SK-N-SH (cell line): ENCODE measurements at regions not wholly inside any gene's neighbourhood (a gene's known extent, or its start where the extent isn't known, plus 50 kb on each side); places are given as distances from the start of the nearest gene placed in this dataset.

Experiments
- CTCF ChIA-PET: fragments of 300-600, 350-600 bp; formaldehyde crosslinking; extraction: SDS; loops from one replicate; lab custom pipeline; 2021; lab: Yijun Ruan, JAX
- POLR2A ChIA-PET: fragments of 350-600 bp; sonication (Branson Sonifier 250); formaldehyde crosslinking; extraction: SDS; loops from one replicate; lab custom pipeline; 2020; ENCODE audit warnings: antibody characterized with exemption, inconsistent platforms; lab: Yijun Ruan, JAX
- DNase-seq: peaks from one replicate; pipeline ENCODE4 v3.0.0; 2012
- H2AFZ ChIP-seq: fragments of 200-600 bp; sonication (generic); 2 replicates; pipeline ENCODE4 v1.8.1; 2016; ENCODE audit warnings: antibody characterized with exemption, mild to moderate bottlenecking, low read depth
- H3F3A ChIP-seq: fragments of 200-600 bp; sonication (generic); replicated peaks from 2 replicates; pipeline ENCODE3; 2016; ENCODE audit warnings: antibody characterized with exemption, mild to moderate bottlenecking; ENCODE audit not compliant: insufficient read depth
- H3K27ac ChIP-seq, 2 experiments: fragments of 200-500 bp in 1 of 2; fragments of 200-600 bp in 1 of 2; sonication (Bioruptor generic) in 1 of 2; sonication (generic), shearing (Covaris generic) in 1 of 2; 2 replicates each; pipeline versions ENCODE4 v1.5.1 to v1.6.1; 2014 to 2016; ENCODE audit warnings: low read depth in 2 of 2, inconsistent platforms in 1 of 2, low read length in 1 of 2, mild to moderate bottlenecking in 1 of 2, mixed read lengths in 1 of 2
- H3K27me3 ChIP-seq: fragments of 200-600 bp; sonication (generic), shearing (Covaris generic); 2 replicates; pipeline ENCODE4 v1.6.1; 2016; ENCODE audit warnings: mixed run types; ENCODE audit not compliant: insufficient read depth
- H3K36me3 ChIP-seq, 2 experiments: fragments of 200-500 bp in 1 of 2; fragments of 200-600 bp in 1 of 2; sonication (Bioruptor generic) in 1 of 2; sonication (generic) in 1 of 2; replicated peaks in 1 of 2; 2 replicates each; pipeline versions ENCODE3 to v1.5.1; 2014 to 2016; ENCODE audit warnings: low read length in 1 of 2, mild to moderate bottlenecking in 1 of 2; ENCODE audit not compliant: insufficient read depth in 2 of 2, control insufficient read depth in 1 of 2
- H3K4me1 ChIP-seq, 2 experiments: fragments of 200-500 bp in 1 of 2; fragments of 200-600 bp in 1 of 2; sonication (Bioruptor generic) in 1 of 2; sonication (generic), shearing (Covaris generic) in 1 of 2; 2 replicates each; pipeline versions ENCODE4 v1.5.1 to v1.6.1; 2014 to 2016; ENCODE audit warnings: low read depth in 1 of 2, low read length in 1 of 2, mixed run types in 1 of 2; ENCODE audit not compliant: insufficient read depth in 2 of 2, control insufficient read depth in 1 of 2
- H3K4me2 ChIP-seq: fragments of 200-600 bp; sonication (generic), shearing (Covaris generic); 2 replicates; pipeline ENCODE4 v1.6.1; 2017; ENCODE audit warnings: mixed run types
- H3K4me3 ChIP-seq, 2 experiments: fragments of 200-500 bp in 1 of 2; fragments of 200-600 bp in 1 of 2; sonication (Bioruptor generic) in 1 of 2; sonication (generic), shearing (Covaris generic) in 1 of 2; 2 replicates each; pipeline versions ENCODE4 v1.5.1 to v1.8.1; 2014 to 2016; ENCODE audit warnings: low read depth in 2 of 2, inconsistent platforms in 1 of 2, low read length in 1 of 2, mild to moderate bottlenecking in 1 of 2, mixed read lengths in 1 of 2, moderate library complexity in 1 of 2
- H3K79me2 ChIP-seq: fragments of 200-600 bp; sonication (generic); 2 replicates; pipeline ENCODE4 v1.8.1; 2017; ENCODE audit warnings: mild to moderate bottlenecking; ENCODE audit not compliant: insufficient read depth
- H3K9ac ChIP-seq: fragments of 200-600 bp; sonication (generic); 2 replicates; pipeline ENCODE4 v1.6.1; 2017; ENCODE audit warnings: mixed run types
- H3K9me2 ChIP-seq: fragments of 200-600 bp; sonication (generic); 2 replicates; pipeline ENCODE4 v1.6.1; 2017; ENCODE audit warnings: mixed run types
- H3K9me3 ChIP-seq: fragments of 200-600 bp; sonication (generic); 2 replicates; pipeline ENCODE4 v1.6.1; 2017; ENCODE audit warnings: mixed run types, mild to moderate bottlenecking, moderate library complexity
- H4K20me1 ChIP-seq: fragments of 200-600 bp; sonication (generic); 2 replicates; pipeline ENCODE4 v1.6.1; 2017; ENCODE audit warnings: mild to moderate bottlenecking, mixed run types; ENCODE audit not compliant: insufficient read depth
- CHD2 ChIP-seq: fragments of 150-350 bp; IDR thresholded peaks from 2 replicates; pipeline ENCODE4 v1.6.1; 2018; ENCODE audit warnings: low read length; ENCODE audit not compliant: partially characterized antibody
- ELF1 ChIP-seq: IDR thresholded peaks from 2 replicates; pipeline ENCODE4 v1.4.0; 2012
- EP300 ChIP-seq, 2 experiments: IDR thresholded peaks; 2 replicates each; pipeline versions ENCODE4 v1.4.0 to v1.6.1; 2012; ENCODE audit warnings: borderline replicate concordance in 1 of 2, low read depth in 1 of 2, low read length in 1 of 2
- EZH2phosphoT487 ChIP-seq: fragments of 200-600 bp; sonication (generic); IDR thresholded peaks from 2 replicates; pipeline ENCODE4 v1.6.1; 2017; ENCODE audit warnings: low read depth, mixed run types, mild to moderate bottlenecking, antibody characterized with exemption, moderate library complexity, borderline replicate concordance
- FOXJ3 ChIP-seq: sonication (generic); formaldehyde crosslinking; IDR thresholded peaks from 2 replicates; pipeline ENCODE4 v1.5.1; 2020; ENCODE audit warnings: mild to moderate bottlenecking, missing genetic modification reagents
- FOXM1 ChIP-seq: IDR thresholded peaks from 2 replicates; pipeline ENCODE4 v1.4.0; 2012; ENCODE audit warnings: low read depth, mild to moderate bottlenecking
- GABPA ChIP-seq: IDR thresholded peaks from 2 replicates; pipeline ENCODE4 v1.4.0; 2012; ENCODE audit warnings: low read depth, mild to moderate bottlenecking
- GATA2 ChIP-seq: sonication (generic); formaldehyde crosslinking; IDR thresholded peaks from 2 replicates; pipeline ENCODE4 v1.5.0; 2020; ENCODE audit warnings: mild to moderate bottlenecking, missing genetic modification reagents
- JUND ChIP-seq: IDR thresholded peaks from 2 replicates; pipeline ENCODE4 v1.4.0; 2012
- MAX ChIP-seq: IDR thresholded peaks from 2 replicates; pipeline ENCODE4 v1.4.0; 2012; ENCODE audit warnings: low read depth
- NFIC ChIP-seq: IDR thresholded peaks from 2 replicates; pipeline ENCODE4 v1.4.0; 2012; ENCODE audit warnings: borderline replicate concordance
- NRF1 ChIP-seq: IDR thresholded peaks from 2 replicates; pipeline ENCODE4 v1.6.1; 2012; ENCODE audit warnings: low read depth, mild to moderate bottlenecking, low read length
- PBX3 ChIP-seq: IDR thresholded peaks from 2 replicates; pipeline ENCODE4; 2012
- RAD21 ChIP-seq: IDR thresholded peaks from 2 replicates; pipeline ENCODE4 v1.6.1; 2012; ENCODE audit warnings: mild to moderate bottlenecking, low read length
- TCF12 ChIP-seq: IDR thresholded peaks from 2 replicates; pipeline ENCODE4 v1.4.0; 2012
- TEAD4 ChIP-seq: IDR thresholded peaks from 2 replicates; pipeline ENCODE4 v1.4.0; 2012; ENCODE audit warnings: mild to moderate bottlenecking, borderline replicate concordance; ENCODE audit not compliant: insufficient read depth
- USF1 ChIP-seq: IDR thresholded peaks from 2 replicates; pipeline ENCODE4 v1.4.0; 2012; ENCODE audit warnings: low read depth, borderline replicate concordance
- USF2 ChIP-seq: fragments of 150-350 bp; IDR thresholded peaks from 2 replicates; pipeline ENCODE4 v1.6.1; 2017; ENCODE audit warnings: antibody characterized with exemption, low read length, low read depth, borderline replicate concordance
- ZBTB33 ChIP-seq: IDR thresholded peaks from 2 replicates; pipeline ENCODE4 v1.4.0; 2012; ENCODE audit warnings: low read depth, borderline replicate concordance
- WGBS: methylation state at CpG from one replicate; pipeline ENCODE4 v1.1.6; 2017; ENCODE audit warnings: low lambda C conversion rate; 5-methylcytosine and 5-hydroxymethylcytosine counted together

GRCh38 chr1:81125672-81126071 lies 675.1 kb upstream of the ADGRL2 start:
- DNase-seq = no peak
- WGBS = 63% methylated on average over 4 of the region's 4 CpGs
- CTCF ChIA-PET = interaction anchor here (0.6 kb wide), 1 partner anchor 304 kb away, joined by 3 read pairs; no protein-coding TSS in a partner anchor

GRCh38 chr1:81121306-81121705 lies 679.4 kb upstream of the ADGRL2 start:
- Histone ChIP-seq H3K27ac (no peak overlapping the region), H3K4me3 (no peak overlapping the region), H3K9ac (no peak overlapping the region), H3K4me2 (no peak overlapping the region), H3K36me3 (no peaks in the 10 kb centered on the region), H3K9me2 (no peaks in the 10 kb centered on the region), H3F3A (no peaks in the 10 kb centered on the region), H3K9me3 (no peaks in the 10 kb centered on the region), H4K20me1 (no peaks in the 10 kb centered on the region), H3K79me2 (no peaks in the 10 kb centered on the region), H2AFZ (no peak overlapping the region), H3K27me3 (no peaks in the 10 kb centered on the region), H3K4me1 (no peaks in the 10 kb centered on the region; a peak in 1 of 4 replicates)
- ChIA-PET POLR2A (no interaction called here), CTCF (interaction anchor here (1.6 kb wide), 1 partner anchor 903 kb away, joined by 3 read pairs; no protein-coding TSS in a partner anchor)
- TF ChIP-seq JUND = no peak
- no peak for TF ChIP-seq TCF12
- 75% methylated on average over 5 of the region's 5 CpGs for WGBS
- DNase-seq = no peak

More at GRCh38 chr1:81125672-81126071, 675.1 kb upstream of the ADGRL2 start:
- Histone ChIP-seq H3K27ac (no peak overlapping the region), H3K9ac (no peak overlapping the region), H3K9me3 (no peaks in the 10 kb centered on the region), H3F3A (no peaks in the 10 kb centered on the region), H3K4me2 (no peak overlapping the region), H3K27me3 (no peaks in the 10 kb centered on the region), H3K9me2 (no peaks in the 10 kb centered on the region), H3K36me3 (no peaks in the 10 kb centered on the region), H4K20me1 (no peaks in the 10 kb centered on the region), H2AFZ (no peak overlapping the region), H3K4me3 (no peak overlapping the region), H3K4me1 (no peaks in the 10 kb centered on the region; a peak in 1 of 4 replicates), H3K79me2 (no peaks in the 10 kb centered on the region)
- POLR2A ChIA-PET = no interaction called here
- TF ChIP-seq TCF12 (peak; percentile 13; the same call in 1 of the 2 replicates), CHD2 (no peak)

GRCh38 chr1:81119319-81119718 lies 681.4 kb upstream of the ADGRL2 start:
- POLR2A ChIA-PET = no interaction called here
- CTCF ChIA-PET = no interaction called here
- TF ChIP-seq USF2 = no peak
- TF ChIP-seq USF1 = no peak
- TF ChIP-seq JUND = no peak
- no peak for TF ChIP-seq NFIC
- no peak for TF ChIP-seq GATA2 (CRISPR knock-in tag)
- TF ChIP-seq EZH2phosphoT487 = no peak
- no peak for TF ChIP-seq ELF1
- TF ChIP-seq ZBTB33 = no peak
- no peak for TF ChIP-seq TEAD4
- TF ChIP-seq RAD21 = no peak
- no peak for TF ChIP-seq EP300 (IDR thresholded peaks at IDR 0.05; ENCODE audit: borderline replicate concordance in 1 of 2, low read depth in 1 of 2, low read length in 1 of 2)
- TF ChIP-seq NRF1 = no peak
- no peak for TF ChIP-seq FOXM1
- no peak for TF ChIP-seq GABPA
- no peak for TF ChIP-seq FOXJ3
- TF ChIP-seq MAX = no peak
- no peak for TF ChIP-seq PBX3

More at GRCh38 chr1:81119319-81119718, 681.4 kb upstream of the ADGRL2 start:
- WGBS = 95% methylated on average over 1 of the region's 1 CpG
- no peak overlapping the region for H3K4me3 ChIP-seq
- H2AFZ ChIP-seq = no peak overlapping the region
- no peaks in the 10 kb centered on the region for H3K36me3 ChIP-seq
- H3K4me1 ChIP-seq = no peaks in the 10 kb centered on the region; a peak in 1 of 4 replicates
- no peak overlapping the region for H3K4me2 ChIP-seq
- H3F3A ChIP-seq = no peaks in the 10 kb centered on the region
- no peaks in the 10 kb centered on the region for H3K9me3 ChIP-seq
- H3K9ac ChIP-seq = no peak overlapping the region
- H3K79me2 ChIP-seq = no peaks in the 10 kb centered on the region
- no peaks in the 10 kb centered on the region for H4K20me1 ChIP-seq
- no peak for DNase-seq
- H3K9me2 ChIP-seq = no peaks in the 10 kb centered on the region
- no peak overlapping the region for H3K27ac ChIP-seq
- H3K27me3 ChIP-seq = no peaks in the 10 kb centered on the region
